ENCODE measurements at regions not wholly inside any gene's neighbourhood (a gene's known extent, or its start where the extent isn't known, plus 50 kb on each side); places are given as distances from the start of the nearest gene placed in this dataset.

DNA sequence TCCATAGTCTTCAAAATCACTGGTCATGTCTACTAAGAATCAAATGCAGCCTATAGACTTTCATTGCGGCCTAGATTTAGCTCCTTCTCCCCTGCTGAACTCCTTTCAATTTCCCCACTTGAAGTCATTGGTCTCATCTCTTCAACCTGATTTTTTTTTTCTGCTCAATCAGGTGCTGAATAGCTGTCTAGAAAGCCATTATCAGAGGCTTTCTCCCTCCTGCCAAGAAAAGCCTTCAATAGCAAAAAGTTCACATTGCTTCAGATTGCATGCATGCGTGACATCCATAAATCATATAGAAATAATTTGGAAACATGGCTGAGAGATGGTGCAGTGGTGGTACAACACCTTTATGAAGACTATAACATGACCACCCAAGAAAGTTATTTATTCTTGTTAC lies 316.2 kb downstream of the PLK2 start:
- no peak for DNase-seq

DNA sequence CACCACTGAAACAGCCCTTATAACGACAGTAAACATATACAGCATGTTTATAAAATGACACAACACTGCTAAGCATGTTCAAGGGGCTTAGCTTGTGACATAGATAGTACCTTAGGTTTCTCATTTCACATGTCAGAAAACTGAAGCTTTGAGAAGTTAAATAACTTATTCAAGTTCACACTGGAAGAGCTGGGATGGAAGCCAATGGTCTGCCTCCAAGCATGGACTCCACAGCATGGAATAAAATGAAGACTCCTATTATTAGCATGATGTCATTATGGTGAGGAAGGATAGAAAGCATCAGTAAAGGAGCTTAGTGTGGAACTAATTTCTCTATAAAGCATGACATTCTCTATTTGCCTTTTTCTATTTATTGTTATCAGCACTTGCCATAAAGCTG lies 316.7 kb downstream of the PLK2 start:
- DNase-seq: no peak

DNA sequence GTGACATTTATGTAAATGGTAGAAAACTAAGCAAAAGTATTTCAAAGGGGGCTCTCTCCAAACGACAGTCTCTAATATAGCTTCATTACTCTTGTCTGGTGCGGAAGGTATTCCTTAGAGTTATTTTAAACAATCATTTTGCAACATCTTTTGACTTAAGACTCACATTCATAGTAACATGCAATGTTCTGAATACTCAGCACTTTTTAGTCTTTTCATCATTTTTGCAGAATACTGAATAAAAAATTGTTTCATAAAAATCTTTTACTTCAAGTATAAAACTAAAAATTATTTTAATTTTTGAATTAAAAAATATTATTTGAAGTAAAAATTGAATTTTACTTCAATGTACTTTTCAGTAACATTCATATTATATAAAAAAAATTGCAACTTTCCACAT lies 321.1 kb downstream of the PLK2 start:
- no peak for DNase-seq

DNA sequence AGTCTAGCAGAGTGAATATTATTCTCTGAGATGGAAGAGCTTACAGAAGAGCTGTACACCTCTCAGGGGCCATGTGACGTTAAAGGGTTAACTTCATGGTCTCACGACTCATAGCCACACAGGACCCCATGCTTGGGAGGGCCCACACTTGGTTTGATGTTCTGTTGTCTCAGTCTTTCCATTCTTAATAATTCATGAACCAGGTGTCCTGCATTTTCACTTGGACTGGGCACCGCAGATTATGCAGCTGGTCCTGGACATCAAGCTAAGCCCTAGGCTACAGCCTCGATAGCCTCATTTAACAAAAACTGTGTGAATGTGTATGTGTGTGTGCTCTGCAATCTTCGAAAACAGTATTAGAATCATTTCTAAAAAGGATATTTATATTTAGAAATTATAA lies 323.5 kb downstream of the PLK2 start:
- DNase-seq: no peak

DNA sequence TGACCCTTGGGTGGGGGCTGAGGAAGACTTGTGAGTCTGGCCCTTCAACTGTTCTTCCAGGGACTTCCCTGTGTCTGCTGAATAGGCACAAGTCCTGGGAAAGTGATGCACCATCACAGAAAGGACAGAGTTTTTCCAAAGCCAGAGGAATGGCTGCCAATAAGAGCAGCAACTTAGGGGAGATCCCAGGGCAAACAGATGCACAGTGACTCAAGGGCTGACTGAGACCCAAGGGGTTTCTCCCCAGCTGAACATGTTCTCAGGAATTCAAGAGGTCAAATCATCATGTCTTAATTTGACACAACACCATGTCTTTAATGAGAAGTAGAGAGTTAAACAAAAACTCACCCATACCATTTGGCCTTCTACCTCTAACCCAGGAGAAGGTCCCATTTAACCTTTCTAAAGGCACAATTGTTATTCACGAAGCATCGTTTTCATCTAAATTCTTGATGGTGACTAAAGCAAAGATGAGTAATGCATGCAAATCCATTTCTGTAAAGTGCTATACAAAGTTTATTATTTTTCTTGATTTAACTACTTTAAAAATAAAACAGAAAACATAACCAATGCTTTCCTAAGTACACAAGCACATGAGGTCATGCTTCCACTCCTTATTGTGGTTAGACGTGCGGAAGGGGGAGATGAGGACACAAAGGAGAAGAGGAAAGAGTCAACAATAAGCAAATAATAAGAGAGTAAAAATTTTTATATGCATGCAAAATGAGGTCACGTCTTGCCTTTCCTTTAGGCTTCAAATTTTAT lies 324.1 kb downstream of the PLK2 start:
- no peak for DNase-seq

DNA sequence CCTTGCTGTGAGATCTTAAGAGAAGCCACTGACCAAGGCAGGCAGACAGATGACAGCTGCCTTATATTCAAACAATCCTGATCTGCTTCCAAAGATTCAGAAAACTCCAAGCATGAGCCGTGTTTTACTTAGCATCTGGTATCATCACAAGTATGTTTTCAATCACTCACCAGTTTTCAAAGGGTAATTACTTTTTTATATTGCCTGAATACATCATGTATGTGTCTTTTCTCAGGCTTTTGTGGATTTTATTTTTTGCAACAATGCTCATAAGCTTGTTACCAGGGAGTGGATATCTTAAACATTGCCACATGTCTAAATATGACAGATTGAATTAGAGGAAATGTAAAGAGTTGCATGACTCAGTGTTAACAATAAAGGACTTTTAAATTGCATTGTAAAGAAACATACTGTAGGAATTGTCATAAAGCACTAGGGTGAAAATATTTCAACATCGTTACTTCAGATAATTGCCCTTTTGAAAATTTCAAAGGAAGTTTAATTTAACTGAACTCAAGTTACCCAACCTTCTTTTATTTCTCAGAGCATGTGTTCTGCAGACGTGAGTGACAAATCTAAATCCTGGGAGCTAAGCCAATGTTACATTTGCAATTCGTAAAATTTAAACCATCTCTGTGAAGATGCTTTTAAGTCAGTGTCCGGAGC lies 326.1 kb downstream of the PLK2 start:
- DNase-seq: no peak

DNA sequence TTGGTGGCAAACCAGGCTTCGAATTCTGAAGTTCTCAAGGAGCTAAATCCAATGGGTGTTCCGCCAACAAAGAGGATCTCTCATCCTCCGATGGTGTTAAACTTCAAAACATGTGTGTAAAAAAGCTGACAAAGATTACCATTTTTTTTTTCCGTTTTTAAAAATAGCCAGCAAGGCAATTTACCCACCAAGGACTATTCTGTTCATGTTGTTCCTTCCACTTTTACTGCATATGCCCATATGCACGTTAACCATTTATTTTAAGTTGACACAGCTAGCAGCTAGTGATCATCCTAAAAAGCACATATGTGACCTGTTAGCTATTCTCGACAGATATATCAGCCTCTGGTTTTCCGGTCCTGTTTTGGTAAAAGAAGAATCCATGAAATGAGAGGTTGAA lies 326.7 kb downstream of the PLK2 start:
- DNase-seq: no peak

DNA sequence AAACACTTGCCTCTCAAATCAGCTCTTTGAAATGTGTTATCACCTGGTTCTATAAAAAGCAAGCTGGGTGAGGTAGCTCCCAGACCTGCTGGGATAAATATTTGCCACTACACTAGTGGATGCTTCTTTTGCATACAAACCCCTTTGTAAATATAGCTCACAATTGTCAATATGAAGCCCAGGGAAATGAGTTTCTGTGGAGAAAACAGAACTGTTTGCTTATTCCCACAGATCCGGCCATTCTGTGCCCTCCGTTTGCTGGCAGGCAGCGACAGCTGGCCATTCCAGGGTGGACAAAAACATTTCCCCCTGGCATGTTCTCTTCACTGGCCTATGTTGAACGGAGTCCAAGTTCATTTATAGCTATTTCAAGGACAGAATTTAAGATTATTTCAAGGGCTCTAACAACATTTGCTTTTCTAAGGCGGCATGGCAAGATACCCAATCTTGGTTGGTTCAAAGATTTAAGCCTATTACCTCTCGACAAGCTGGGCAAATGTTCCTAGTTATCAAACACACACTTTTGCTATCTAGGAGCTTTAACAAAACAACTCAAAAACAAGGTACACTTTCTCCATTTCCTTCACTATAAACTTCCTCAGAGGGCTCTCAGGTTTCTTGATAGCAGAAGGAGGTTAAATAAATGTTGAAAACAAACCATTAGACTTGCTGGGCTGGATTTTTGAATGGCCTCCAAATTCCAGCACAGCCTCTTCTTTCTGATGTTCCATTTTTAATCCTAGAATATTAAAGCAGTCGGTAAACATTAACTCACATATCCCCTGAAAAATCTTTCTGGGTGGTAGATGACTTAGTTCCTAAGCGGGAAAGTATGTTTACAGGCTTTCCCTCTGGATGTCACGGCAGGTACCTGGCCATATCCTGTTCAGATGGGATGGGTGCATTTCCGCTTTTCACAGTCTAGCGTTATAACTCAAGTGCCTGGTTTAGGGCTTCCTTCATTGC lies 332.3 kb downstream of the PLK2 start:
- DNase-seq: no peak

DNA sequence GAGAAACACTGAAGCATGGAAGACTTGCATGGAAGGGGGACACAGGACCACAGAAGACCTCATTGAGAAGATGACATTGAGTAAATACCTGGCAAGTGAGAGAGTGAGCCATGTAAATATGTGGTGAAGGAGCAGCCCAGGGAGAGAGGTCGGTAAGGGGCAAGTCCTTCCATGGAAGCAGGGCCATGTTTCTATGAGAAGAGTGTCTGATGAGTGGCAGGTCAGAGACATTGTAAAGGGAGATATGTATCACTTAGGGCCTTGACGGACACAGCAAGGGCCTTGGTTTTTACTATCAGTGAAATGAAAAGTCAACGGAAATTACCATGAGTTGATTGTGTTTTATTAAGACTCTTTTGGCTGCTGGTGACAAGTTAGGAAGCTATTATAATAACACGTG lies 336.4 kb downstream of the PLK2 start:
- DNase-seq: no peak

DNA sequence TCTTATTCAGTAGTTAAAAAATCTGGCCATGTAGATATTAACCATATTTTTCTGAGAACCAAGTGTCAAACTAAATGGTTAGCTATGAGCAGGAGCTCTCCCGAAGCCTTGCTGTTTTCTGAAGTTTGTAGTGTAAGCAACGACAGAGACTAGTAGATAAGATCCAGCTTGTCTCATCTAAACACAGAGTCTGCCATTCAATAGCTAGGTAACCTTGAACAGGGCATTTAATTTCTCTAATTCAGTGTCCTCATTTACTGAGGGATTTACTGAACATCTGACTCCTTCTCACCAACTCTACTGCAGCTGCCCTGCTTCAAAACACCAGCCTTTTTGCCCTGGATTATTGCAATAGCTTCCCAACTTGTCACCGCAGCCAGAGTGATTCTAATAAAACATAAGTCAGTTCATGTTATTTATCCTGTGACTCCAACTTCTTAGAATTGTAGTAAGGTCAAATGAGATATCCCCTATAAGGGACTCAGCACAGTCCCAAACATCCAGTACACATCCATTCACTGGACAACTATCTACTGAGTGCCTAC lies 337.0 kb downstream of the PLK2 start:
- DNase-seq: no peak

DNA sequence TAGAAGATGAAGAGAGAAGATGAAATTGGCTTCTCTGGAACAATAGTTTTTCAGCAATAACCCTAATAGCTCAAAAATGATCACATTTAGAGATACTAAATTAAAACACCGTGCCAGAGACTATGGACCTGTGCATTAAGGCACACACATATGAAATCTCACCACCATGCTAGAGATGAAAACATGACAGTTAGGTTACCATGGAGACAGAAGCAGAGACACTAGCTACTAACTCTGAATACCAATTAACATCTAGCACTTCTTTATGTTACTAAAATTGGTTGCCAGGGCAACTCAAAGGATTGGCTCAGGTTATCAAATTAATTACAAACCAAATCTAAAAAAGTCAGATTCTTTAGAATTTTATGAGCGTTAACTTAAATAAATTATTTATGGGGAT lies 337.7 kb downstream of the PLK2 start:
- DNase-seq: no peak

DNA sequence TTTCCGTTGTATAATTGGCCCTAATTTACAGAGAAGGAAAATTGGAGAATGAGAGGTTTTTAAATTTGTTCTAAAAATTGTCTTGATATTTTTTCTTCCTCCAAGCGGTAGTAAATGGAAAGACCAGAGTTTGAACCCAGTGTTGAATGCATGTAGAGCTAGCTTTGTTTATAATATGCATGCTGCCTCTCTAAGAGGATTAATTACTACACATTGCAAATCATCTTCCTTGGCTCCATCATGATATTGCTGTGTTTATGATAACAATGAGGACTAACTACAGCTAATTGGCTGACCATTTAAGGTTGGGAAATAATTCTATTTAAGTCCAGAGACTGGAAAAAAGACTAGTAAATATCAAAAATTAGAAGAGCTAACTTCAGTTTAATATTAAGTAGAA lies 338.5 kb downstream of the PLK2 start:
- DNase-seq: no peak

DNA sequence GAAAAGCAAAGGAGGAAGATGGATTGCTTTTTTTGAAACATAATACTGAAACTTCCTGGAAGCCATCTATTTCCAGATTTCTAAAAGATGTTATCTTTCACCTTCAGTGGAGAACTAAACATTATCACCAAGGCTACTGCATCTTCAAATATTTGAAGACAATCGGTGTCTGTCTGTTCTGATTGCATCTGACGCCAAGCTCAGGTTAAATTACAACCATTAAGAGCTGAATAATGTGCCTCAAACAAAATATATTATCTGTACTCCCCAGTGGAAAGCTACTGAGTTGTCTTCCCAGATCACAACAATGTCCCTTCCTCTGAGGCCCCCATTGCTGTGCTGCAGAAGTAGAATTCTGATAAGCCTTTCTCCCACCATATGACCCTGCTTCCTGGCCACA lies 342.3 kb downstream of the PLK2 start:
- DNase-seq: no peak

DNA sequence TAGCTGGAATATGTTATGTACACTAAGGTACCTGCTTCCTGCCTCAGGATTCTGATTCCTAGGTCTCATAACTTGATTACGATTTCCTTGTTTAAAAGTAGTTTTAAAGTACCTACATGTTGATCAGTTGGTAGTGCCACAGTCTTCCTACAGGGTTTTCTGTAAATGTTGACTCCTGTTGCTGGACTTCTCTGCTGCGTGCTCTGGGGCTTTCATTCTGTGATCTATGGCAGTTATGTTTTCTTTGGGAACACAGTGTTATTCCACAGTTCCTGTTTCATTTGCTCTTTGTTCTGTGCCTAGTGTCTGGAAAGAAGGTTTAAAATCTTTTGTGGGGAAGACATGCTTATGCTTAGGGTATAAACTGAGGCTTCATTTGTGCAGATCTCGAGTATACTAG lies 343.5 kb downstream of the PLK2 start:
- no peak for DNase-seq

DNA sequence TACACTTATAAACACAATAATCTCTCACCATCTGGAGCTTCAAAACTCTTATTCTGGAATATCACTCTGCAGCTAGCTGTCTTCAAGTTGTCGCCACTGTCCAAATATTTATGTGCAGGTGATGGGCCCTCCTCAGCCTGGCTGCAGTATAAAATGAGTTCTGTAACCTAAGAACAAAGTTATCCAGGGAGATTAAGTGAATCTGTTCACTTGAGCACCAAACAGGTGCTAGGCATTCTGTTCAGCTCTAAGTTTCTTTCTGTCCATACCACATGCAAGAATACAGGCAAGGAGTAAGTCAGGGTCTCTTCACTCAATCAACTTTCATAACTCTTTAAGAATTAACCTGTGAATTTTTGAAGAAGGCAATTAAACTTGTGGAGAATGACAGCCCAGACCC lies 344.1 kb downstream of the PLK2 start:
- DNase-seq: no peak

DNA sequence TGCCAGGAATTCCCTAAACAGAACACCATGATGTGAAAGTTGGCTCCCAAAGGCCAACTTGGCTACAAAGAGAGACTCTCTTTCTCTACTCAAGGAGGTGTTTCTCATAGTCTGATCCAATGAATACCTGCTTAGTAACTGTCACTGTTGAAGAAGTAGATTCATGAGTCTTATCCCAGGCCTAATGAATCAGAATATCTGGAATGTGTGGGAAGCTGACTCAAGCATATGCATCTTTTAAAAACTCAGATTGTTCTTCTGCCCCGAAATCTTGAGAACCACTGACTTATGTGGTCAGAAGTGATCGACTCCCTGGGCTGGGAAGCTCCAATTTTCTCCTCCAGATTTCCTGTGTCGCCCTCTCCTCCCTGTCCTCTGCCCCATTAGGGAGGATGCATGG lies 345.6 kb downstream of the PLK2 start:
- DNase-seq: no peak

DNA sequence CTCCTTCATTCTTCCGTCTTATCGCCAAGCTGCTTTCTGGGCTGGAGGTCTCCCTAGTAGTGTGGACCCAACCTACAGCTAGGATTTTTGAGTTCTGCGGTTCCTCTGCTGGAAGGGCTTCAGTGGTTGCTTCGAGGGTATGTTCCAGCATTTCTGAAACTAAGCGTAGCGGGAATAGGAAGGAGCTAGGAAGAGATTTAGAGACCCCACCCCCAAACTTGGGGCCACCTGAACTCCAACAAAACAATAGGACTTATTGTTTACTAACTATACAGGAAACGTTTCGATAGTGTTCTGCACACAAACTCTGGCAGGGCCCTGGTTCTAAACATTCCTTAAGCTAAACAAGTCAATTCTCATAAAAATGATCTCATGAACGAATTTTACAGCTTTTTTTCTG lies 346.7 kb downstream of the PLK2 start:
- DNase-seq: no peak

DNA sequence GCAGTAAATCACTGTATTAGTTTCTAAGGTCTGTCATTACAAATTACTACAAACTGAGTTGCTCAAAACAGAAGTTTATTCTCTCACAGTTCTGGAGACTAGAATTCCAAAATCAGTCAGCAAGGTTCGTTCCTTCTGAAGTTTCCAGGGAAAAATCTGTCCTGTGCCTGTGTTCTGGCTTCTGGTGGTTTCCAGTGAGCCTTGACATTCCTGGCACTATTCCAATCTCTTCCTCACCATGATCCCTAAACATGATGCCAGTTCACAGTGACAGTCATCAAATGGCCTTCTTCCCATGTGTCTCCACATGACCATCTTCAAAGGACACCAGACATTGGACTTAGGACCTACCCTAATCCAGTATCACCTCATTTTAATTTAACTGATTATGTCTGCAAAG lies 351.4 kb downstream of the PLK2 start:
- DNase-seq: no peak

DNA sequence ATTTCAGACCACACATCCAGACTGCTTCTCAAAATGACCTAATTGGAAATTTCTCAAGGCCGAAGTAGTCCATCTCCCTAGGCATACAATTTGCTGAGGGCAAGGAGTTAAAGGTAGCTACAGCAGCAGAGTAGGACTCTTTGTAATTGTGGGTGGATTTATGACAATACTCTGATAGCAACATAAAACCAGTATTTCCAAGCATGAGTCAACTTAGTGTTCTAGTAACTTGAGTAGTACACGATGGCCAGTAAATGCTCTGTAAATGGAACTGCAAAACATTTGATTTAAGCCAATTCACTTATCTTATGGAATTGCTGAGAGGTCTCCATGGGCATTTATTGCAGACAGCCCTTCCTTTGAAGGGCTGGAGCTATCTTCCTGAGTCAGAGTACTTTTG lies 352.2 kb downstream of the PLK2 start:
- DNase-seq: no peak

DNA sequence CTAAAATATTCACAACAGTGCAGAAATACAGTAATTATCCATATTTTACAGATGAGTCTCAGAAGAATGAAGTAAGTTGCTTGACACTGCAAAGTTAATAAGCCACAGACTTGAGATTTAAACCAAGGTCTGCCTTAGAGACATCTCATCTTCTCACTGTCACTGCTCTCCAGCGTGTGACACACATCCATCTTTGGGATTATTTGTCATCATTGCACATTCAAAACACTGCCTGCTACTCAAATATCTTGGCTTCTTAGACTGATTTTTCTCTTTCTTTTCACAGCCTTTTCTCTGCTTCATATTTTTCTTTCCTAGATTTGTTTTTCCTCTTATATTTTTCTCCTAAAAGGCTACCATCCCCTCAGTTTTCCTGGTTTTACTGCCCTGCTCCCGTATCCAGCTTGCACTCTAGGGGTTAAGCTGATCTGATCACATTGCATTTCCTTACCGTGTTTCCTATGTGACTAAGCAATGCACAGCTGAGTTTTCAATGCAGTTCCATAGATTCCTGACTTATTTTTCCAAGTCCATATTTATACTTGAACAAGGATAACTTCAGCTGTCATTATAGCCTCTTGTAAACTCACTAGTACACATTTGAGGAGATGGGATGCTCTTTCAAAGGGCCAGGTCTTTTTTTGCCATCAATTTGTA lies 353.0 kb downstream of the PLK2 start:
- DNase-seq: no peak

DNA sequence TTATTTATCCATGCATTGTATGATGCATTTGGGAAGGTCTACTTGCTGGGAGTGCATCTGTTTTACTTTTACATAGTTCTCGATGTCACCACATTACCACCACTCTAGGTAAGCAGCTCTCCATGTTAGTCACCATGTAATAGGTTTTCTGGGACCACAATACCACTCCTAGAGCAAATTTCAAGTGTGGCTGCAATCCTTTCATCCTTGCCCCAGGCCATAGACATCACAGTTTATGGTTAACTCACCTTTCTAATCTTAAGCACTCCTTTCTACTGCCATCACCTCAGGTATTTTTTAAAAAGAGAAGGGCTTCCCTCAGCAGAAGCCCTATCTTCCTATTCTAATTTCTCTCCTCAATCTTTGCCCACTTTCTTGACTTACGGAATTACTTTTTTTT lies 354.1 kb downstream of the PLK2 start:
- DNase-seq: no peak

DNA sequence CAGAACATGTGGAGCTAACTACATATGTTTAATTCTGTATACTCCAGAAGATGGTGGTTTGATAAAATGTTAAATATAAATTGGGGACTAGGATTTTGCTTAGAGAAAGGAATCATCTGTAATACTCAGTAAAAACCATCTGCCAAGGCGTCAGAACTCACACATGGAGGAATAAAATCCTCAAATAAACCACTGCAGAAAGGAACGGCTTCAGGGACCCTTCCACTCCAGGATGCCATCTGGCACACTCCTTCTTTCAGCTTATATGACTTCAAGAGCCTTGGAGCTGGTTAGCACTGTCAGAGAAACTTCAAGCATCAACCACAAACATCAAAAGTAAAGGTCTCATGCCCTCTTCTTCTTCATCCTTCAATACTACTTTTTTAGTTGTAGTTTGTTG lies 360.6 kb downstream of the PLK2 start:
- no peak for DNase-seq

DNA sequence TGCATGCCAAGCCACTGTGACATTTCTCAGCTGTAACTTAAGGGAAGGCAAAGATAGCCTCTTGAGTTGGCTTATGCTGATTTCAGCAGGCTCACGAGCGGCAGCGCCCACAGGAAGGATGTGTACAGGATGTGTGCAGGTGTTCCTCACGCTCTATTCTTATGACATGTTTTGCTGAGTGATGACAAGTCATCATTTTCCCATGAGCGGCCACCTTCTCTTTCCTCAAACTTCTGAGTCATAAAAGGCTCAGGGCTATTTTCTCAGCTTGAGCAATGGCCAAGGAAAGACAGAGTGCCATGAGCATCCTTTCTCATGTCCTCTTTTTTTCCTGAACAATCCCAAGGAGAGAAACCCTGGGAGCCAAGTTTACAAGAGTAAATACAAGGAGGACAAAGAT lies 365.9 kb downstream of the PLK2 start:
- DNase-seq: no peak

All from activated naive CD4-positive, alpha-beta T cell treated with Interleukin-2 at 50 U/mL for 16 hours (primary cell).